ENCODE measurements at regions not wholly inside any gene's neighbourhood (a gene's known extent, or its start where the extent isn't known, plus 50 kb on each side); places are given as distances from the start of the nearest gene placed in this dataset.

- CTCF ChIA-PET: interaction anchor here (0.6 kb wide), 2 partner anchors 22 to 421 kb away, joined by 3 read pairs; no protein-coding TSS in a partner anchor
- Mint-ChIP-seq H3K4me3 (ENCODE audit: unreplicated experiment) (no peak overlapping the region), H3K4me1 (ENCODE audit: insufficient read depth, unreplicated experiment) (no peaks in the 10 kb centered on the region), H3K9me3 (ENCODE audit: unreplicated experiment) (no peaks in the 10 kb centered on the region), H3K36me3 (ENCODE audit: insufficient read depth, unreplicated experiment) (no peaks in the 10 kb centered on the region), H3K27me3 (ENCODE audit: insufficient read depth, unreplicated experiment) (peaks cover 66% of the 10 kb centered on the region), H3K27ac (ENCODE audit: low read depth, unreplicated experiment) (no peak overlapping the region)
- POLR2A ChIA-PET: interaction anchor here (0.6 kb wide), 1 partner anchor 84 kb away, joined by 3 read pairs; no protein-coding TSS in a partner anchor
- no peak for TF ChIP-seq CTCF (IDR thresholded peaks at IDR 0.05; ENCODE audit: unreplicated experiment)
- intact Hi-C loops (cut with micrococcal nuclease): no loop called here
- BruUV-seq (replicated peaks): no TSS peak
- no peak for DNase-seq (ENCODE audit: unreplicated experiment)
Measured at GRCh38 chr22:22037229-22037628, 54.6 kb upstream of the TOP3B start.

GRCh38 chr22:22036588-22036987, 54.0 kb upstream of the TOP3B start:
- no peak for TF ChIP-seq CTCF (IDR thresholded peaks at IDR 0.05; ENCODE audit: unreplicated experiment)

GRCh38 chr22:22035771-22036314, 53.3 kb upstream of the TOP3B start:
- no peaks in the 10 kb centered on the region for H3K4me1 Mint-ChIP-seq (ENCODE audit: insufficient read depth, unreplicated experiment)
- ChIA-PET CTCF (interaction anchor here (0.5 to 0.8 kb wide), 3 partner anchors 9 to 171 kb away, joined by 3 read pairs; no protein-coding TSS in a partner anchor), POLR2A (interaction anchor here (0.8 kb wide), 1 partner anchor 1698 kb away, joined by 3 read pairs; no protein-coding TSS in a partner anchor)
- DNase-seq (ENCODE audit: unreplicated experiment): no peak
- TF ChIP-seq CTCF (IDR thresholded peaks at IDR 0.05; ENCODE audit: unreplicated experiment): no peak
- intact Hi-C loops (cut with micrococcal nuclease): no loop called here
- H3K27me3 Mint-ChIP-seq (ENCODE audit: insufficient read depth, unreplicated experiment): peaks cover 57% of the 10 kb centered on the region
- H3K36me3 Mint-ChIP-seq (ENCODE audit: insufficient read depth, unreplicated experiment): no peaks in the 10 kb centered on the region
- no peaks in the 10 kb centered on the region for H3K9me3 Mint-ChIP-seq (ENCODE audit: unreplicated experiment)
- no peak overlapping the region for H3K4me3 Mint-ChIP-seq (ENCODE audit: unreplicated experiment)
- no peak overlapping the region for H3K27ac Mint-ChIP-seq (ENCODE audit: low read depth, unreplicated experiment)
- BruUV-seq (replicated peaks): no TSS peak

More at GRCh38 chr22:22036588-22036987, 54.0 kb upstream of the TOP3B start:
- ChIA-PET POLR2A (interaction anchor here (0.8 kb wide), 1 partner anchor 1697 kb away, joined by 3 read pairs; no protein-coding TSS in a partner anchor), CTCF (interaction anchor here (0.6 kb wide), 1 partner anchor 23 kb away, joined by 3 read pairs; no protein-coding TSS in a partner anchor)
- Mint-ChIP-seq H3K27ac (ENCODE audit: low read depth, unreplicated experiment) (no peak overlapping the region), H3K9me3 (ENCODE audit: unreplicated experiment) (no peaks in the 10 kb centered on the region), H3K4me3 (ENCODE audit: unreplicated experiment) (no peak overlapping the region), H3K4me1 (ENCODE audit: insufficient read depth, unreplicated experiment) (no peaks in the 10 kb centered on the region), H3K27me3 (ENCODE audit: insufficient read depth, unreplicated experiment) (peaks cover 61% of the 10 kb centered on the region), H3K36me3 (ENCODE audit: insufficient read depth, unreplicated experiment) (no peaks in the 10 kb centered on the region)
- intact Hi-C loops (cut with micrococcal nuclease): no loop called here
- DNase-seq (ENCODE audit: unreplicated experiment): no peak
- BruUV-seq (replicated peaks): no TSS peak

- H3K4me3 Mint-ChIP-seq (ENCODE audit: unreplicated experiment): no peak overlapping the region
- no peak for TF ChIP-seq CTCF (IDR thresholded peaks at IDR 0.05; ENCODE audit: unreplicated experiment)
- ChIA-PET POLR2A (interaction anchor here (0.8 kb wide), 1 partner anchor 49 kb away, joined by 3 read pairs; no protein-coding TSS in a partner anchor), CTCF (interaction anchor here (0.5 to 0.6 kb wide), 2 partner anchors 168 to 171 kb away, joined by 3 read pairs; no protein-coding TSS in a partner anchor)
- no peaks in the 10 kb centered on the region for H3K36me3 Mint-ChIP-seq (ENCODE audit: insufficient read depth, unreplicated experiment)
- H3K27ac Mint-ChIP-seq (ENCODE audit: low read depth, unreplicated experiment): no peak overlapping the region
- BruUV-seq (replicated peaks): no TSS peak
- no peak for DNase-seq (ENCODE audit: unreplicated experiment)
- H3K27me3 Mint-ChIP-seq (ENCODE audit: insufficient read depth, unreplicated experiment): peaks cover 55% of the 10 kb centered on the region
- H3K9me3 Mint-ChIP-seq (ENCODE audit: unreplicated experiment): no peaks in the 10 kb centered on the region
- intact Hi-C loops (cut with micrococcal nuclease): no loop called here
- H3K4me1 Mint-ChIP-seq (ENCODE audit: insufficient read depth, unreplicated experiment): no peaks in the 10 kb centered on the region
Measured at GRCh38 chr22:22035203-22035602, 52.6 kb upstream of the TOP3B start.

Measured in MCF 10A (cell line).